ENCODE measurements at regions not wholly inside any gene's neighbourhood (a gene's known extent, or its start where the extent isn't known, plus 50 kb on each side); places are given as distances from the start of the nearest gene placed in this dataset.

GRCh38 chr4:35697210-35697736 lies 547.0 kb downstream of the ARAP2 start:
- H3K23ac ChIP-seq (ENCODE audit: insufficient read length, low read depth, low read length) = no peak overlapping the region
- H3K79me2 ChIP-seq (ENCODE audit: insufficient read depth, low read length) = no peaks in the 10 kb centered on the region
- no peaks in the 10 kb centered on the region for H3K79me1 ChIP-seq (ENCODE audit: insufficient read depth, low read depth, low read length, poor library complexity, severe bottlenecking)
- no peak overlapping the region for H3K56ac ChIP-seq (ENCODE audit: insufficient read length, low read depth, low read length)
- no peaks in the 10 kb centered on the region for H4K20me1 ChIP-seq (ENCODE audit: control insufficient read depth, insufficient read depth, insufficient read length)
- no peak overlapping the region for H4K5ac ChIP-seq (ENCODE audit: insufficient read length, low read depth, low read length)
- H3K4me1 ChIP-seq (ENCODE audit: insufficient read depth, low read length) = no peaks in the 10 kb centered on the region
- no peak overlapping the region for H2BK20ac ChIP-seq (ENCODE audit: low read depth, low read length, poor library complexity, severe bottlenecking)
- Mint-ChIP-seq H3K4me1 (no peaks in the 10 kb centered on the region), H3K27me3 (ENCODE audit: low read depth) (no peaks in the 10 kb centered on the region), H3K9me3 (peaks cover 0 to 2% of the 10 kb centered on the region in 2 experiments; a peak in 3 of 5 replicates), H3K4me3 (no peak overlapping the region), H3K27ac (no peak overlapping the region), H3K36me3 (ENCODE audit: insufficient read depth in 1 of 3, low read depth in 3 of 3) (no peaks in the 10 kb centered on the region)
- no peak overlapping the region for H3T11ph ChIP-seq (ENCODE audit: low read length)
- no peak for DNase-seq
- H3K14ac ChIP-seq (ENCODE audit: insufficient read depth, low read length) = no peak overlapping the region
- H3K9ac ChIP-seq (ENCODE audit: extremely low read depth, insufficient read length, low read length) = no peak overlapping the region
- no peak overlapping the region for H2BK12ac ChIP-seq (ENCODE audit: insufficient read length, low read depth, low read length)
- H2AFZ ChIP-seq (ENCODE audit: low read length) = no peak overlapping the region
- no peak overlapping the region for H4K91ac ChIP-seq (ENCODE audit: insufficient read length, low read depth, low read length)
- no peak overlapping the region for H4K8ac ChIP-seq (replicated peaks; ENCODE audit: insufficient read length, low read depth, low read length)
- H3K27ac ChIP-seq (ENCODE audit: insufficient read length, low read depth, low read length) = no peak overlapping the region
- no peak overlapping the region for H2BK120ac ChIP-seq (ENCODE audit: low read depth, low read length, poor library complexity, severe bottlenecking)
- no peak for TF ChIP-seq CTCF (conservative IDR thresholded peaks at IDR 0.05)
- H2AK5ac ChIP-seq (ENCODE audit: insufficient read length, low read length) = no peak overlapping the region
- WGBS (ENCODE audit: extremely low coverage, insufficient read length, low lambda C conversion rate) = no CpG with 5 or more reads among the region's 2 CpGs
- no peaks in the 10 kb centered on the region for H3K9me3 ChIP-seq (ENCODE audit: control insufficient read depth, low read depth, low read length)
- no peak overlapping the region for H3K4ac ChIP-seq (ENCODE audit: low read depth, low read length)
- no peak overlapping the region for H3K18ac ChIP-seq (ENCODE audit: insufficient read length, low read depth, low read length)
- H3K27me3 ChIP-seq (ENCODE audit: insufficient read depth, low read length) = no peaks in the 10 kb centered on the region
- H3K23me2 ChIP-seq (ENCODE audit: insufficient read length, low read depth, low read length, poor library complexity, severe bottlenecking) = no peaks in the 10 kb centered on the region
- H2BK15ac ChIP-seq (ENCODE audit: low read depth, low read length) = no peak overlapping the region
- no peak overlapping the region for H2BK5ac ChIP-seq (ENCODE audit: insufficient read length, low read length)
- H3K4me2 ChIP-seq (ENCODE audit: insufficient read depth, insufficient read length, low read length) = no peak overlapping the region

All from H9 (cell line).